HEK293 (cell line): ENCODE measurements at regions not wholly inside any gene's neighbourhood (a gene's known extent, or its start where the extent isn't known, plus 50 kb on each side); places are given as distances from the start of the nearest gene placed in this dataset.

Experiments used
- CTCF ChIA-PET: fragments of 350-600 bp; formaldehyde crosslinking; extraction: SDS; loops from one replicate; lab custom pipeline; 2021; ENCODE audit warnings: antibody characterized with exemption; lab: Yijun Ruan, JAX
- POLR2A ChIA-PET: fragments of 300-600 bp; formaldehyde crosslinking; extraction: SDS; loops from one replicate; lab custom pipeline; 2020; ENCODE audit warnings: antibody characterized with exemption, inconsistent platforms; lab: Yijun Ruan, JAX
- H3K27ac ChIP-seq: fragments of 200-500 bp; sonication (Bioruptor generic); 2 replicates; pipeline ENCODE4 v1.5.1; 2014; ENCODE audit warnings: low read depth, low read length, control low read depth, inconsistent platforms; ENCODE audit errors: extremely low read depth
- H3K36me3 ChIP-seq, 2 experiments: fragments of 200-500 bp in 1 of 2; sonication (Bioruptor generic) in 1 of 2; 1 replicate in 1 of 2; 2 replicates in 1 of 2; pipeline ENCODE4 v1.5.1; 2014 to 2017; ENCODE audit warnings: inconsistent platforms in 2 of 2, low read length in 2 of 2; ENCODE audit not compliant: control insufficient read depth in 2 of 2, insufficient read depth in 1 of 2
- H3K4me1 ChIP-seq: fragments of 200-500 bp; sonication (Bioruptor generic); 2 replicates; pipeline ENCODE4 v1.5.1; 2014; ENCODE audit warnings: mild to moderate bottlenecking, low read length, inconsistent platforms; ENCODE audit not compliant: control insufficient read depth, insufficient read depth
- H3K4me3 ChIP-seq: 2 replicates; pipeline ENCODE4 v1.5.1; 2011; ENCODE audit warnings: low read depth, mild to moderate bottlenecking, control low read depth, low read length, moderate library complexity
- H3K9me3 ChIP-seq: fragments of 200-500 bp; sonication (Bioruptor generic); 2 replicates; pipeline ENCODE4 v1.5.1; 2014; ENCODE audit warnings: low read depth, low read length, inconsistent platforms; ENCODE audit not compliant: control insufficient read depth, insufficient read depth
- GFI1B ChIP-seq: fragments of 450-650 bp; formaldehyde crosslinking; IDR thresholded peaks from 2 replicates; pipeline ENCODE4 v1.5.1; 2016; ENCODE audit warnings: missing biosample characterization, missing genetic modification characterization
- HOXC10 ChIP-seq: sonication (generic); formaldehyde crosslinking; IDR thresholded peaks from 2 replicates; pipeline ENCODE4 v1.8.1; 2023; ENCODE audit warnings: mild to moderate bottlenecking, missing genetic modification reagents
- KLF7 ChIP-seq: fragments of 450-650 bp; formaldehyde crosslinking; IDR thresholded peaks from 2 replicates; pipeline ENCODE4 v1.5.1; 2016; ENCODE audit warnings: missing biosample characterization, missing genetic modification characterization, borderline replicate concordance
- OSR2 ChIP-seq: fragments of 450-650 bp; formaldehyde crosslinking; IDR thresholded peaks from 2 replicates; pipeline ENCODE4 v1.5.1; 2016; ENCODE audit warnings: missing biosample characterization, missing genetic modification characterization
- PRDM6 ChIP-seq: fragments of 450-650 bp; formaldehyde crosslinking; IDR thresholded peaks from 2 replicates; pipeline ENCODE4 v1.5.1; 2017; ENCODE audit warnings: missing biosample characterization, missing genetic modification characterization
- RBAK ChIP-seq: fragments of 450-650 bp; formaldehyde crosslinking; IDR thresholded peaks from 2 replicates; pipeline ENCODE4 v1.5.1; 2016; ENCODE audit warnings: missing biosample characterization, missing genetic modification characterization
- SCRT2 ChIP-seq: fragments of 450-650 bp; formaldehyde crosslinking; IDR thresholded peaks from 2 replicates; pipeline ENCODE4 v1.5.1; 2016; ENCODE audit warnings: missing biosample characterization, missing genetic modification characterization
- ZFP69B ChIP-seq: fragments of 450-650 bp; formaldehyde crosslinking; IDR thresholded peaks from 2 replicates; pipeline ENCODE4 v1.5.1; 2016; ENCODE audit warnings: missing biosample characterization, missing genetic modification characterization
- ZNF112 ChIP-seq: fragments of 450-650 bp; formaldehyde crosslinking; IDR thresholded peaks from 2 replicates; pipeline ENCODE4 v1.5.0; 2017; ENCODE audit warnings: missing biosample characterization, missing genetic modification characterization
- ZNF140 ChIP-seq: fragments of 450-650 bp; formaldehyde crosslinking; IDR thresholded peaks from 2 replicates; pipeline ENCODE4 v1.5.1; 2016; ENCODE audit warnings: missing biosample characterization, missing genetic modification characterization
- ZNF221 ChIP-seq: fragments of 450-650 bp; formaldehyde crosslinking; IDR thresholded peaks from 2 replicates; pipeline ENCODE4 v1.5.1; 2017; ENCODE audit warnings: missing biosample characterization, missing genetic modification characterization, borderline replicate concordance
- ZNF394 ChIP-seq: fragments of 450-650 bp; formaldehyde crosslinking; IDR thresholded peaks from 2 replicates; pipeline ENCODE4 v1.5.1; 2016; ENCODE audit warnings: missing biosample characterization, missing genetic modification characterization, mild to moderate bottlenecking, moderate library complexity, borderline replicate concordance
- ZNF560 ChIP-seq: fragments of 450-650 bp; formaldehyde crosslinking; IDR thresholded peaks from 2 replicates; pipeline ENCODE4 v1.5.1; 2017; ENCODE audit warnings: missing biosample characterization, missing genetic modification characterization, borderline replicate concordance
- ZNF610 ChIP-seq: fragments of 450-650 bp; formaldehyde crosslinking; IDR thresholded peaks from 2 replicates; pipeline ENCODE4 v1.5.1; 2016; ENCODE audit warnings: missing biosample characterization, missing genetic modification characterization, borderline replicate concordance
- ZNF626 ChIP-seq: fragments of 450-650 bp; sonication (Bioruptor Pico); formaldehyde crosslinking; IDR thresholded peaks from 2 replicates; pipeline ENCODE4 v1.5.1; 2018; ENCODE audit warnings: missing biosample characterization, missing genetic modification characterization, inconsistent platforms
- ZNF660 ChIP-seq: fragments of 450-650 bp; IDR thresholded peaks from 2 replicates; pipeline ENCODE4 v1.5.1; 2018; ENCODE audit warnings: missing biosample characterization, mild to moderate bottlenecking, missing genetic modification characterization
- ZNF707 ChIP-seq: fragments of 450-650 bp; formaldehyde crosslinking; IDR thresholded peaks from 2 replicates; pipeline ENCODE4 v1.5.1; 2016; ENCODE audit warnings: missing biosample characterization, missing genetic modification characterization
- ZSCAN23 ChIP-seq: fragments of 450-650 bp; formaldehyde crosslinking; IDR thresholded peaks from 2 replicates; pipeline ENCODE4 v1.5.1; 2016; ENCODE audit warnings: missing biosample characterization, missing genetic modification characterization
- TF ChIP-seq, protein P1 (sequence below): fragments of 450-650 bp; formaldehyde crosslinking; IDR thresholded peaks from 2 replicates; pipeline ENCODE4 v1.5.1; 2016; ENCODE audit warnings: missing biosample characterization, missing genetic modification characterization
- TF ChIP-seq, protein P2 (sequence below): fragments of 450-650 bp; formaldehyde crosslinking; IDR thresholded peaks from 2 replicates; pipeline ENCODE4 v1.5.1; 2016; ENCODE audit warnings: missing biosample characterization, missing genetic modification characterization
- TF ChIP-seq, protein P3 (sequence below): fragments of 450-650 bp; formaldehyde crosslinking; IDR thresholded peaks from 2 replicates; pipeline ENCODE4 v1.5.1; 2016; ENCODE audit warnings: missing biosample characterization, missing genetic modification characterization

DNA sequence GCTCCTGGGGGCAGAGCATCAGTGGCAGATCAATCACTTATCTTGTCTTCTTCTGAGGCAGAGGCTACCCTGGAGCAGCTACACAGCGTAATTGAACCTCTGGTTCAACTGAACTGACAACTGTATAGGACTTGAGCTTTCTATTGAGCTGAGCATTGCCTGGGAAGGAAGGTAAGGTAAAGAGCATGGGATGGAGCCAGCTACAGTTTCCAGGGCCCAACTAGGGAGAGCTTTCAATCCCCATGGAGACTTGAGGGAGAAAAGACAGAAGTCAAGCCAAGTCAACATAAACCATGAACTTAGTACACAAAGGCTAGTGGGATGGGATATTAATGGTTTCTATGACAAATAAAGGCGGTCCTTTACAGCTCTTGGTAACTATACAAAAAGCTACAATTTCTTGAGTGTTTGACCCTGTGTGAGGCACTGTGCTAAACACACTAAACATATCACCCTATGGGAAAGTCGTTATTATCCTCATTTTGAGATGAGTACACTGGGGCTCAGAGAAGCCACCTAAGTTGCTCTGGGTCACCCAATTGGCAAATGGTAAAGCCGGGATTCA, 140.7 kb upstream of the SLC22A23 start (continued):
- TF ChIP-seq ZNF394 (tag by site-specific recombination) = no peak
- TF ChIP-seq ZSCAN23 (tag by site-specific recombination) = no peak
- TF ChIP-seq ZNF560 (tag by site-specific recombination) = no peak
- no peak for TF ChIP-seq ZNF221
- no peak for TF ChIP-seq OSR2 (tag by site-specific recombination)
- no peak for TF ChIP-seq PRDM6
- no peak for TF ChIP-seq GFI1B (tag by site-specific recombination)
- TF ChIP-seq, protein P1, sequence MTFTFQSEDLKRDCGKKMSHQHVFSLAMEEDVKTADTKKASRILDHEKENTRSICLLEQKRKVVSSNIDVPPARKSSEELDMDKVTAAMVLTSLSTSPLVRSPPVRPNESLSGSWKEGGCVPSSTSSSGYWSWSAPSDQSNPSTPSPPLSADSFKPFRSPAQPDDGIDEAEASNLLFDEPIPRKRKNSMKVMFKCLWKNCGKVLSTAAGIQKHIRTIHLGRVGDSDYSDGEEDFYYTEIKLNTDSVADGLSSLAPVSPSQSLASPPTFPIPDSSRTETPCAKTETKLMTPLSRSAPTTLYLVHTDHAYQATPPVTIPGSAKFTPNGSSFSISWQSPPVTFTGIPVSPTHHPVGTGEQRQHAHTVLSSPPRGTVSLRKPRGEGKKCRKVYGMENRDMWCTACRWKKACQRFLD (tag by site-specific recombination) = no peak
- no peak for TF ChIP-seq ZNF626 (tag by site-specific recombination)
- TF ChIP-seq SCRT2 (tag by site-specific recombination) = no peak
- TF ChIP-seq, all 188 proteins: peak for 0

GRCh38 chr6:3596766-3597165, 139.9 kb upstream of the SLC22A23 start:
- ChIA-PET CTCF (interaction anchor here (0.6 to 0.7 kb wide), 2 partner anchors 105 to 346 kb away, joined by 3 read pairs; no protein-coding TSS in a partner anchor), POLR2A (no interaction called here)
- Histone ChIP-seq H3K27ac (no peak overlapping the region), H3K9me3 (no peaks in the 10 kb centered on the region), H3K36me3 (no peaks in the 10 kb centered on the region), H3K4me3 (no peak overlapping the region), H3K4me1 (no peaks in the 10 kb centered on the region)
- TF ChIP-seq ZNF660 (tag by site-specific recombination) (no peak), KLF7 (tag by site-specific recombination) (no peak), ZNF112 (no peak), SCRT2 (tag by site-specific recombination) (no peak), ZNF610 (no peak), HOXC10 (CRISPR knock-in tag) (no peak), ZNF140 (no peak), ZFP69B (tag by site-specific recombination) (no peak), RBAK (no peak), ZNF707 (tag by site-specific recombination) (no peak)
- TF ChIP-seq, protein P2, sequence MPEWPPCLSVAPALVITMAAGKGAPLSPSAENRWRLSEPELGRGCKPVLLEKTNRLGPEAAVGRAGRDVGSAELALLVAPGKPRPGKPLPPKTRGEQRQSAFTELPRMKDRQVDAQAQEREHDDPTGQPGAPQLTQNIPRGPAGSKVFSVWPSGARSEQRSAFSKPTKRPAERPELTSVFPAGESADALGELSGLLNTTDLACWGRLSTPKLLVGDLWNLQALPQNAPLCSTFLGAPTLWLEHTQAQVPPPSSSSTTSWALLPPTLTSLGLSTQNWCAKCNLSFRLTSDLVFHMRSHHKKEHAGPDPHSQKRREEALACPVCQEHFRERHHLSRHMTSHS = no peak
- TF ChIP-seq, protein P3, sequence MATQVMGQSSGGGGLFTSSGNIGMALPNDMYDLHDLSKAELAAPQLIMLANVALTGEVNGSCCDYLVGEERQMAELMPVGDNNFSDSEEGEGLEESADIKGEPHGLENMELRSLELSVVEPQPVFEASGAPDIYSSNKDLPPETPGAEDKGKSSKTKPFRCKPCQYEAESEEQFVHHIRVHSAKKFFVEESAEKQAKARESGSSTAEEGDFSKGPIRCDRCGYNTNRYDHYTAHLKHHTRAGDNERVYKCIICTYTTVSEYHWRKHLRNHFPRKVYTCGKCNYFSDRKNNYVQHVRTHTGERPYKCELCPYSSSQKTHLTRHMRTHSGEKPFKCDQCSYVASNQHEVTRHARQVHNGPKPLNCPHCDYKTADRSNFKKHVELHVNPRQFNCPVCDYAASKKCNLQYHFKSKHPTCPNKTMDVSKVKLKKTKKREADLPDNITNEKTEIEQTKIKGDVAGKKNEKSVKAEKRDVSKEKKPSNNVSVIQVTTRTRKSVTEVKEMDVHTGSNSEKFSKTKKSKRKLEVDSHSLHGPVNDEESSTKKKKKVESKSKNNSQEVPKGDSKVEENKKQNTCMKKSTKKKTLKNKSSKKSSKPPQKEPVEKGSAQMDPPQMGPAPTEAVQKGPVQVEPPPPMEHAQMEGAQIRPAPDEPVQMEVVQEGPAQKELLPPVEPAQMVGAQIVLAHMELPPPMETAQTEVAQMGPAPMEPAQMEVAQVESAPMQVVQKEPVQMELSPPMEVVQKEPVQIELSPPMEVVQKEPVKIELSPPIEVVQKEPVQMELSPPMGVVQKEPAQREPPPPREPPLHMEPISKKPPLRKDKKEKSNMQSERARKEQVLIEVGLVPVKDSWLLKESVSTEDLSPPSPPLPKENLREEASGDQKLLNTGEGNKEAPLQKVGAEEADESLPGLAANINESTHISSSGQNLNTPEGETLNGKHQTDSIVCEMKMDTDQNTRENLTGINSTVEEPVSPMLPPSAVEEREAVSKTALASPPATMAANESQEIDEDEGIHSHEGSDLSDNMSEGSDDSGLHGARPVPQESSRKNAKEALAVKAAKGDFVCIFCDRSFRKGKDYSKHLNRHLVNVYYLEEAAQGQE (tag by site-specific recombination) = no peak
